GM11168 (cell line): ENCODE measurements at regions not wholly inside any gene's neighbourhood (a gene's known extent, or its start where the extent isn't known, plus 50 kb on each side); places are given as distances from the start of the nearest gene placed in this dataset.

Experiments used
- in situ Hi-C: fragments of 300-500 bp; cut with MboI; formaldehyde crosslinking; loops from one replicate; pipeline ENCODE4 v1.12.0; 2022; ENCODE audit warnings: low sequenced_read_pairs; ENCODE audit not compliant: unreplicated experiment

DNA sequence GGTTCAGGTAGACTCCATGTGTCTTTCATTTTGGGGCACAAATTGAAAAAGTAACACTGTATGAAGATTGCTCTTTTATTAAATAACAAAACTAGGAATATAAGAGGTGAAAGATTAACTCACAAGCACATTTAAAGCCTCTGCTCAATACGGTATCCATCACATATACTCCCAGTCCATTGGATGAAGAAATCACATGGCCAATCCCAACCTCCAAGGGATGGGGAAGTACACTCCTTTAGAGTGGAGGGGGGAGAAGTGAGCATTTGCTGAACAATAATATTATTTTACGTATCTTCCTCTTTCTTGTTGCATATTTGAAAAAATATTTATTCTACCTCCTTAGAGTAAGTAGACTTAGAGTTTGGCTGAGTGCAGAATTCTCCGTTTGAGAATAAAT is 316.5 kb downstream of the LMX1A start:
- in situ Hi-C loops, result no loop called here

DNA sequence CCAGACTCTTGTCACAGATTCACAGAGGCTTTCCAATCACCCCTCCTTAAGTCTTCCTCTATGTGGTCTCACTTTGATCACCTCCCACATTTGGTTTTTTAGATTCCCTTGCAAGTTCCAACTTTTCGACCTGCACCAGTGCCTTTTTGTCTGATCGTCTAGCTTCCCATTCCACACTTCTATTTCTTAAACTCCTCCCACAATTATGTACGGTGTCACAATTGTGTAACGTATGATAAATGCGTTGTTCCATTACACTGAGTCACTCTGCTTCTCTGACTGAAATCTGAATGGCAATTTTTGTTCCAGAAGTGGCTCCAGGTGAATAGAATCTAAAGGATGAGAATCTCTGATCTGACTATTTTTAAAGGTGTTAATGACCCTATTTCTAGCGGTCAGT is 320.1 kb downstream of the LMX1A start:
- in situ Hi-C loops, result no loop called here

DNA sequence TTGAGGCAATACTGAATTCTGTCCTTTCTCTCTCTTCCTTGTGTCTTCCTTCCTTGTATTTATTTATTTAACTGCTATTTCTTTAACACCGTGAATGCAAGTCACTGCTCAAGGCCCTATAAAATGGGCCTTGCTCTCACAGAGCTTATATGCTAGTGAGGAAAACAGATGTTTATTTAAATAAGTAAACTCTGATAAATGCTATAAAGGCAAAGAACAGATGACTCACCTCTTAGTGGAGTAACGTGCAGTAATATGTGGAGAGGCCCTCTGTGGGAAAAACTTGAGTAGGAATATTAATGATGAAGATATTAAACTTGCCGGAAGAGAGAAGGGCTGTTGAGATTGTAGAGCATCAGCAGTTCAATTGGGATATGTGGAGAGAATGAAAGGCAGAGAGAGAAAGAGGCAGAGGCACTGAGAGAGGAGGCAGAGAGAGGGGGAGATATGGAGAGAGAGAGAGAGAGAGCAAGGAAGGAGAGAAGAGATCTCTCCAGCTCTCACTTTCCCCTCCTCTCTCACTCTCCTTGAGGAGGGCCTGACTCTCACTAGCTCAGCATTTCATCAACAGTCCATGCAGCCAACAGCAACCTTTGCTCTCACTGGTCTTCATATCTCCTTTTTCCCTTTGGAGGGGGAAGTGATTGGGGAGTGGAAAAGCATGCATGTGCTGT is 322.2 kb downstream of the LMX1A start:
- in situ Hi-C loops, result no loop called here

DNA sequence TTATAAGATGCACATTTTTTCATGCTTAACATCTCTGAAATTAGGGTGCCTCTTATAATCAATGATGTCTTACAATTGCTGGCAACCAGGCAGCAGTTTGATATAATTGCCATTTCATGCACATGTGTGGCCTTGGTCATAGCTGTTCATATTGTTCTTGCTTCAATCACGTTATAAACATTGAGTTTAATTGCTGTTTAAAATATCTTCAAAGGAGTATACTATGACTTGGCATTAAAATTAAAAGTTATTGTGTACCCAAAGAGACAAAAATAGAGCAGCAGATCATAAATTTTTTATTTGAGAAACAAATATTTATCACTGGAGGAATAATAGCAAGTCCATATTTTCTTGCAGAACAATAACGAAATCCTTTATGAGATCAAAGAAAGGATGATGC is 325.5 kb downstream of the LMX1A start:
- in situ Hi-C loops, result no loop called here

DNA sequence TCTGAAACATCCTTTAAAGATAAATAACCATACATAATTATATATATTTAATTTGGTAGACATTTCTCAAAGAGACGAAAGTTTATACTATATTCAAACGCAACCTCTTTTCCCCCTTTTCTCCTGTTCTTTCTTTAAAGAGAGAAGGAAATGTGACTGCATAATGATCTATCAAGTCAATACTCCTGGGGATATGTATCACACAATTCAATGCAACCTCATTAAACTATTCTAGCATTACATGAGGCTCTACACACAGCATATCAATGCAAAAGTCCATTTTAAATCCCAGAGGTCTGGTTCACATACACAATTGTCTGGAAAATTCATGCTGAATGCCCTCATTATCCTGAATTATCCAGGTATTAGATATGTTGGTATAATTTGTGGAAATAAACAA is 330.7 kb downstream of the LMX1A start:
- in situ Hi-C loops, result no loop called here

DNA sequence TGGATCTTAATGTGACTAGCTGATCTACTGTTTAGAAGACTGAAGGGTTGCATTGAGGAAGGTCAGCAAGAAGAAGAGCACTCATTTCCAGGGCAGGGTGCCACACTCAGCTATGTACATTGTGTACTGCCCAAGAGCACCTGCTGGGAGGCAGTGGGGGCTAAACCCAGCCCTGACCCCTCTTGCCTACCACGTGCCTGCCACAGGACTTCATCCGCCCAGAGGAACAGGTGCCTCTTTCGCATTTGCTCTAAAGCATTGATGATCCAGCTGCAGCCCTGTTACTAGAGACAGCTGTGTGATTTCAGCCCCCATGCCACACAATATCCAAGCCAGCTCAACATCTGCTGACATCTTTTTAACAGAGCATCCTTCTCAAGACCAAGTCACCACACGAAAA is 341.8 kb downstream of the LMX1A start:
- in situ Hi-C loops, result no loop called here

DNA sequence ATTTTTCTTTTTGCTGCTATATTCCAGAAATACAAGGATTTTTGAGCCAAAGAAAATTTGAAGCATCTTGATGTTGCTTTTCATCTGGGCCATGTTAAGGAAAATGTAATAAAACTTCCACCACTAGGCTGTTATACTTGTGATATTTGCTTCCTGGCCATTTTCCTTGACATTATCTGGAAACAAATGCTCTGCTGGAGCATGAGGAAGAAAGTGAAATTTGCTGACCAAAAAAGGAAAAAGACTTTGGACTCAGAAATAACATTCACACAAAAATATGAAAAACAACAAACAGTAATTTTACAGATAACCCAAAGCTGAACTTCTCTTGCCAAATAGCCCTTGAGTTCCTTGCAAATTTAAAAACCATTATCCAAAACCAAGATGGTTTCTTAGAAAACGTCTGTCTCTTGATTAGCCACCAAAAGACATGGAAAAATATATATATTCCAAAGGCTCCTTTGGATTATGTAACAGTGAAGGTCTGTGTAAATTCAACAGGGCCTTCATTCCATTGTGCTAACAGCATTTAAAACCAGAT is 344.5 kb downstream of the LMX1A start:
- in situ Hi-C loops, result no loop called here

DNA sequence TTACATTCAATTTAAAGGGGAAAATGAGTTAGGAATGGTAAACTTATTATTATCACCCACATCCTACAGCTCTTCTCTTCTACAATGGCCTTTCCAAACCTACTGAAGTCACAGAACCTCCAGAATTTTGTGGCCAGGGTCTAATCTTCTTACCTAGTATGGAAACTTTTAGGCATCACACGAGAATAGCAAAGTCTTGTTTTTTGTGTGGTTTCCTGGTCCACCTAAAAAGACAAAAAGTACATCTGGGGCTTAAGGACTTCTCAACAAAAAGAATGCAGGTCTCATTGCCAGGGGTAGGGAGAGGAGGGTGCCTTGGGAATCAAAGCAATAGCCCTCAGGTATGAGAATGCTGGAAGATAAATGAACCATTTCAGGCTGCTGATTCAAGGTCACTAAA is 345.3 kb downstream of the LMX1A start:
- in situ Hi-C loops, result no loop called here

DNA sequence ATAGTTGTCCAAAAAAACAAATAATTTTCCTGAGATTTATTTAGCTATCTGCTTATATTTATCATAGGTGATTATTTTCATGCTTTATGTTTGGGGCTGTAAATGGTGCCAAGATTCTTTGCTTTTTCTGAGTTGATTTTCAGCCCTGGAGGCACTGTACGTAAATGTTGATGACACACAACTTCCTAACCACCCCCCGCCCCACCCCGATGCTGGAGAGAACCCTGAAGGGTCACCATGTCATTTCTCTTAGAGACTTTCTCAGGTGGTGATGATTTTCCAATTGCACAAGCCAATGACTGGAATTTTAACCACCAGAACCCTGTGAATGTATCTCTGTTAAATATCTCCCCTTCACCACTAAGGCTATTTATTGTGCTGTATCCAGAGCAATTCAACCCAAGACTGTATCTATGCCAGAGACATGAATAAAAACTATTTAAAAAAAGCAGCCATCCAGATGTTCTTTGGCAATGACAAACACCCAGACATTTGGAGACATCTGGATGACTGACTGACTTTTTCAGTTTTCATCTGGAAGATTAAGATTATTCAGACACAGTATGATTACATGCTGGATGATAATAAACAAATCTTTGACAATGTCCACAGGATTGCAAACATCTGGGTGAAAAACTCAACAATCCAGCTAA is 346.0 kb downstream of the LMX1A start:
- in situ Hi-C loops, result no loop called here

DNA sequence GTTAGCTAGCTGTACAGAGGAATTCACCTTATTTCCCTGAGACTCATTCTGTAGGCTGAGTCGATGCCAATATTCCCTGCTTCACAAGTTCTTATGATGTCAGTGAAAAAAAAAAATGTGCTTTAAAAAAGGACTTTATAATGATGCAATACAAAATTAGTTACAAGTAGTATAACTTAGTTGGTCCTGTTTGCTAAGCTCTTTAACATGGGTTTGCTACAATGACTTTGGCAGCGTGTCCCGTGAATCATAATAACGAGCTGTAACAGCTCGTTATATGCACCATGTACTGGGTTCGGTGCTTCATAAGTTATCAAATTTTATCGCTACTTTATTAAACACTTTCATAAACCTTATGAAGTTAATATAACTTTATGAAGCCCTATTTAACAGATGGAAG is 349.7 kb downstream of the LMX1A start:
- in situ Hi-C loops, result no loop called here

DNA sequence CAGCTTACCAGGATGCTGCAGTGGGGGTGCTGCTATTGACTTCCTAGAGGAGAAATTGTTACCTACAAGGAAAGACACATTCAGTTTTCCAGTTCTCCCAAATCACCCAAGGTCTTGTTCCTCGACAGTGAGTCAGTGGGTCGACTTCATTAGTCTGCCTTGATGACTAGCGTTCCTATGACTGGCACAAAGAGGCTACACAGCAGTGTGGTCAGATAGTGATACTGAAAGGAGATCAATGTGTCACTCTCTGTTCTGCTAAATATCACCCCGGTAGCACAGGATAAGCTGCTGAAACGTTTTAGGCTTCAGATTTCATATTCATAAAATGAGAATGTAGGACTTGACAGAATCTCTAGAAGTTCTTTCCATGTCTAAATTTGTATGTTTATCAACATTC is 357.4 kb downstream of the LMX1A start:
- in situ Hi-C loops, result no loop called here

DNA sequence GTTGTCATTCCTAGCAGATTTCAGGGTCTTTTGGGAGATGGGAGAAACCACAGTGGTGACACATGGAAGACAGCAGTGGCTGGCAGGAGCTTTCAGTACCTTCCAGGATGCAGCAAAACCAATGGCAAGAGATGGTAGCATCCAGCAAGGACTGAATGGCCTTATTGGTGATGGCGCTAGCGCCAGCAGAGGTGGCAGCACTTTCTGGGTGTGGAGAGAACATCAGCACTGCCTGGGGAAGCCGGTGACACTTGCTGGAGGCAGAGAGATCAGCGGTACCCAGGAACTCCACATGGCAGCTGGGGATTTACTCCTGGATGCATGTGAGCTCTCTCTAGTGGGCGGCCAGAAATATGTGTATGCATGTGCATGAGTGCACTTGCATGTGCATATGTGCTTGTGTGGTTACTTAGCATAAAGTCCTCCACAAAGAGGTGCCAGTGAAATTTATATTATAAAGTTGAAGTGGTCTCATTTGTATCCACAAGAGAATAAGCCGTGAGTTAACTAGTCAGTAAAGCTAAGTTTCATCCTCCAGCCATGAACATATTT is 364.7 kb downstream of the LMX1A start:
- in situ Hi-C loops, result no loop called here

DNA sequence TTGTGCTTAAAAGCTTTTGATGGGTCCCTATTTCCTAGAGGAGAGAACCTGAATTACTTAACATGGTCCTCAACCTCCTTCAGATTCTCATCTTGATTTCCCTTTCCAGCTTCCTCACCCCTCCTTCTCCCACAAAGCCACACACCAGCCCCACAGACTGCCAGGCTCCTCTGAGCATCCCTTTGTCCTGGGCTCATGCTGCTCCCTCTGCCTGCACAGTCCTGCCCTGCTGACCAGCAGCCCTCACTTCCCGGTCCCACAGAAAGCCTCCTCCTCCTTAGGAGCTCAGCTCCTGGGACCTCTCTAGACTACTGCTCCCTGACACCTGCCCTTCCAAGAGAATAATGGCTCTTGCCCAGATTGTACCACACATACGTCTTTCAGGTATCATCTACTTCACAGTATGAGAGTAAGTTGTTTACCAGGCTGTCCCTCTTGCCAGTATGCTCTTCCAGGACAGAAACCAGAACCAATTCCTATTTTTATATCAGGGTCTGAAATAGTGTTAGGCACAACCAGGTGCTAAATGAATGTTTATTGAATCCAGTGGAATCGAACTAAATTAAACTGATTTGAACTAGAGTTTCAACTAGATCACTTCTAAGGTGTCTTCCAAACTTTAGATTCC is 373.4 kb downstream of the LMX1A start:
- in situ Hi-C loops, result no loop called here

DNA sequence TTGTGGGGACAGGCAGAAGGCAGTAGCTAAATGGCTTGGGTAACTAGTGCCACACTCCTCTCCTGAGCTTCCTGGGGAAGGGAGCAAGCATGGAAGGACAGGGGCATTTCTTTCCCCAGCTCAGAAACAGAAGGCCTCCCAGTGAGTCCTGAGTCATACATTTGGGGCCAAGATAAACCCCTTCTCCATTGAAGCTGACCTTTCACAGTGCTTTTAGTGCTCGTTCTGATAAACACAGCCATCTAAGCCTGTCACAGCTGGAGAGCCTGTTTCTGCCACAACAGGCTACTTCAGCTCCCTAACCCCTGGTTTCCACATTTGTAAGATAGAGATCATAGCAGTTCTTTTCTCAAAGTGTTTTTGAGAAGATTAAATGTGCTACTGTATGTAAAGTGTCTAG is 374.0 kb downstream of the LMX1A start:
- in situ Hi-C loops, result no loop called here

DNA sequence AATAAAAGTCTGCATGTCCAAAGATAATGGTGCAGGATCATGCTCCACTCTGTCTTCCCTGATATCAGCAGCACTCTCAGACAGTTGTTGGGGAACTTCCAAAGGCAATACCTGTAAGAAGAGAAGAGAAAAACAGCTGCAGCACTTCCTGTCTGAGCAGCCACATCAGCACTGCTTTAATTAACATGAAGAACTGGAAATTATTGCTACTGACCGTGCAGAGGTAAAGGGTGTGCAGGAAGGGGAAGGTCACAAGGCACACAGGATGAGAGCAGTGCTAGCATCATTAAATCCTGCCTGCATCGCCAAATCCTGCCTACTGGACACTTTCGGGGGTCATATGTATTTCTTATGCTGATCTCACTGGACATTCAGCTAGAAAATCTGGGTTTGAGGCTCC is 379.0 kb downstream of the LMX1A start:
- in situ Hi-C loops, result no loop called here

DNA sequence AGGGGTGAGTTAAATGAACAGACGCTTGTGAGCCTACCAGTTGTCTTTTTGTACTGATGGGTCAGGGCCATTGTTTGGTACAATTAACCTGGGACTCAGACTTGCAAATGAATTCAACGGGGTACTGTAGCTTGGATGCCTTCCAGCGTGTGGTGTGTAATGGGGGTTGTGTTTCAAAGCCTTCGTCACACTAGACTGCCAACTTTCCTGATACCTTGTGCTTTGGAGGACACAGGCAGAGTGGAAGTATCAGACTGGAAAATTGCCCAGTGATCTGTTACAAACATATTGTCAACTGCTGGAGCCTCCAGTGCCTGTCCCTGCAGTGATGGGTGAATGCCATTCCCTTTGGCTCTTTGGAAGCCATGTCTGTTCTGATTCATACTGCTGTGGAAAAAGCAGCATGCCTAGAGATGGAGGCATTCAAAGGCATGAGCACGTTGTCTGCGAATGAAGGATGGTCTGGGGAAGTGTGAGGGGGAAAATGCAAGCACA is 384.5 kb downstream of the LMX1A start:
- in situ Hi-C loops, result no loop called here

DNA sequence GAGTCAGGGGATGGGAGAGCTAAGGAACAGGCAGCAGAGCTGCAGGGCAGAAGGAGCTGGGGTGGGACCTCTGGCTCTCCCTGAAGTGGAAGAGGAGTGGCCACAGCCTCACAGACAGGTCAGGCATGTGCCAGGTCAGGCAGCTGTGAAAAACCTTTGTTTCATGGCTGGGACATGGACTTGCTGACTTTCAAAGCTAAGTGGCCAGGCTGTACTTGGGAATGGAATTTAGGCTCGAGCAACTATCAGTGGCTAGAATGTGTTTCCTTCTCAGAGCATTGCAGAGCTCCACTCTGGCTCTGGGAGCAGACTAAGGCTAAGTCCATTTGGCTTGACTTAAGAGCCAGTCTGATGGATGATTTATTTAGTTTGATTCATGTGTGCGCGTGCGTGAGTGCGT is 385.1 kb downstream of the LMX1A start:
- in situ Hi-C loops, result no loop called here

DNA sequence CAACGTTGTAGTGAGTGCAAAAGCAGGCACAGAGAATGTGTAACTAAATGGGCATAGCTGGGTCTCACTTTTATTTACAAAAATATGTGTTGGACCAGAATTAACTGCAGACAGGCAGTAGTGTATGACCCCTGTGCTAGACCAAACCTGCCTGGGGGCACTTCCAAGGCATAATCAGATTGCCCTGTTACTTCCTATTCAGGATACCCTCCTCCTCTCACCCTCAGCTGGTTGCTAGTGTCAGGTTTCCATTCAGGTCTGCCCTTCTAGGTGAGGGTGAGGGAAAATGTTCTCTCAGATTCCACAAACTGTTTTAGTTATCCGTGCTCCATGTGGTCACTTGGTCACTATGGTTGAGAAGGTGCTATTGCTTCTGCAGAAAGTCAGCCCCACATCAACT is 387.3 kb downstream of the LMX1A start:
- in situ Hi-C loops, result no loop called here

DNA sequence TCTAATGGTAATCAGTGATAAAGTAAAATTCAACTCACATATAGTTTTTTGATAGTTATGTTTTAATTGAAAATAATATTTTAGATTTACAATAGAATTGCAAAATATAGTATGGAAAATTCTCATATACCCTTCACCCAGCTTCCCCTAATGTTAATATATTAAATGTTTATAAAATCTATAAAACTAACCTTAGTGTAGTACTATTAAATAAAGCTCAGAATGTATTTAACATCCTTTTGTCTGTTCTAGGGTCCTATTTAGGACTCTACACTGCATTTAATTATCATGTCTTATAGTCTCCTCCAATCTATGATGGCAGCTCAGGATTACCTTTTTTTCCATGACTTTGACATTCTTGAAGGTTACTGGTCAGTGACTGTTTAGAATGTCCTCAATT is 389.2 kb downstream of the LMX1A start:
- in situ Hi-C loops, result no loop called here

DNA sequence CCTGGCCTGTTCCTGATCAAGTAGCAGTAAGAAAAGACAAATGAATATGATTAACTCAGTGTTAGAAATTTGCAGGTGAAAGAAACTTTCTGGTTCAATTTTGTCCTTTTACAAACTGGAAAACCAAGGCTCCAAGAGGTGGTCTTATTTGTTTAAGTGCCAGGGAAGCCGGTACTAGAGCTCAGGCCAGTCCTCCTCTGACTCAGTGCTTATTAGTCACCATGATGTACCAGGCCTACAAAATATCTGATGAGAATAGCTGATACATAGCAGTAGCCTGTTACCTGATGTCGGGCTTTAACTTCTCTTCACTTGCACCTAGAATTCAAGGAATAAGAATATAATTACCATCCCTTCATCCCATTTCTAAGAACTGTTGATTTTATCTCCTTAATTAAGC is 394.8 kb downstream of the LMX1A start:
- in situ Hi-C loops, result no loop called here
